ENCODE measurements at regions not wholly inside any gene's neighbourhood (a gene's known extent, or its start where the extent isn't known, plus 50 kb on each side); places are given as distances from the start of the nearest gene placed in this dataset.

- TF ChIP-seq POLR2A (IDR thresholded peaks at IDR 0.05; ENCODE audit: low read length) (no peak), GATA1 (IDR thresholded peaks at IDR 0.05; ENCODE audit: low read depth, low read length) (no peak)
Measured at GRCh38 chr21:15660423-15660804, 69.4 kb upstream of the USP25 start.

Measured in erythroblast (primary cell).